Liver (tissue), 8 donors: ENCODE measurements at regions not wholly inside any gene's neighbourhood (a gene's known extent, or its start where the extent isn't known, plus 50 kb on each side); places are given as distances from the start of the nearest gene placed in this dataset.

ENCODE experiments used
- DNase-seq: peaks from one replicate; pipeline ENCODE4 v3.0.0-alpha.2; 2017; ENCODE audit warnings: low spot score
- H3K27ac ChIP-seq, 2 donors: one replicate each; pipeline ENCODE4 v1.7.0; 2013; ENCODE audit warnings: inconsistent platforms in 2 of 2, low read length in 2 of 2, control low read depth in 1 of 2, low read depth in 1 of 2, mild to moderate bottlenecking in 1 of 2
- H3K27me3 ChIP-seq, 4 donors: one replicate each; pipeline versions ENCODE4 v1.6.1 to v1.7.0; 2013; ENCODE audit warnings: low read length in 3 of 4, inconsistent platforms in 1 of 4, mild to moderate bottlenecking in 1 of 4, moderate library complexity in 1 of 4; ENCODE audit not compliant: control insufficient read depth in 4 of 4, insufficient read depth in 4 of 4
- H3K36me3 ChIP-seq, 4 donors: one replicate each; pipeline versions ENCODE4 v1.6.1 to v1.7.0; 2013; ENCODE audit warnings: low read length in 3 of 4, mild to moderate bottlenecking in 3 of 4, low read depth in 1 of 4, moderate library complexity in 1 of 4; ENCODE audit not compliant: control insufficient read depth in 4 of 4, insufficient read depth in 3 of 4
- H3K4me1 ChIP-seq, 4 donors: one replicate each; pipeline versions ENCODE4 v1.6.1 to v1.7.0; 2013; ENCODE audit warnings: low read length in 3 of 4, mild to moderate bottlenecking in 3 of 4, moderate library complexity in 1 of 4; ENCODE audit not compliant: control insufficient read depth in 4 of 4, insufficient read depth in 4 of 4
- H3K4me3 ChIP-seq, 3 donors: one replicate each; pipeline versions ENCODE4 v1.6.1 to v1.7.0; 2013; ENCODE audit warnings: low read length in 3 of 3, control low read depth in 1 of 3, low read depth in 1 of 3, mild to moderate bottlenecking in 1 of 3
- H3K9ac ChIP-seq, 2 donors: one replicate each; pipeline ENCODE4 v1.7.0; 2013; ENCODE audit warnings: low read length in 2 of 2, mild to moderate bottlenecking in 2 of 2, moderate library complexity in 2 of 2, control low read depth in 1 of 2, low read depth in 1 of 2
- H3K9me3 ChIP-seq, 4 donors: one replicate each; pipeline versions ENCODE4 v1.6.1 to v1.7.0; 2013; ENCODE audit warnings: low read length in 3 of 4; ENCODE audit not compliant: control insufficient read depth in 4 of 4
- EGR1 ChIP-seq, 2 donors: IDR thresholded peaks; 2 replicates each; pipeline ENCODE4 v1.6.1; 2016 to 2018; ENCODE audit warnings: antibody characterized with exemption in 2 of 2, low read depth in 2 of 2
- FOXA1 ChIP-seq: IDR thresholded peaks from 2 replicates; pipeline ENCODE4 v1.6.1; 2016; ENCODE audit warnings: antibody characterized with exemption
- FOXA2 ChIP-seq: IDR thresholded peaks from 2 replicates; pipeline ENCODE4 v1.6.1; 2016; ENCODE audit warnings: antibody characterized with exemption
- GABPA ChIP-seq, 2 donors: IDR thresholded peaks in 1 of 2; conservative IDR thresholded peaks in 1 of 2; 2 replicates each; pipeline ENCODE4 v1.6.1; 2016; ENCODE audit warnings: antibody characterized with exemption in 2 of 2, mild to moderate bottlenecking in 1 of 2, moderate library complexity in 1 of 2
- HNF4A ChIP-seq, 2 donors: conservative IDR thresholded peaks; 2 replicates each; pipeline ENCODE4 v1.6.1; 2016; ENCODE audit warnings: antibody characterized with exemption in 2 of 2, mild to moderate bottlenecking in 2 of 2
- HNF4G ChIP-seq: IDR thresholded peaks from 2 replicates; pipeline ENCODE4 v1.6.1; 2016; ENCODE audit warnings: antibody characterized with exemption
- JUND ChIP-seq, 2 donors: IDR thresholded peaks; 2 replicates each; pipeline ENCODE4 v1.6.1; 2016; ENCODE audit warnings: antibody characterized with exemption in 2 of 2
- NR2F2 ChIP-seq: IDR thresholded peaks from 2 replicates; pipeline ENCODE4 v1.6.1; 2016; ENCODE audit warnings: antibody characterized with exemption
- RAD21 ChIP-seq, 2 donors: IDR thresholded peaks; 2 replicates each; pipeline ENCODE4 v1.6.1; 2016; ENCODE audit warnings: antibody characterized with exemption in 2 of 2, mild to moderate bottlenecking in 2 of 2
- RXRA ChIP-seq, 2 donors: IDR thresholded peaks; 2 replicates each; pipeline ENCODE4 v1.6.1; 2017 to 2018; ENCODE audit warnings: antibody characterized with exemption in 2 of 2, mild to moderate bottlenecking in 1 of 2
- SP1 ChIP-seq: IDR thresholded peaks from 2 replicates; pipeline ENCODE4 v1.6.1; 2018; ENCODE audit warnings: antibody characterized with exemption, mild to moderate bottlenecking
- TAF1 ChIP-seq: conservative IDR thresholded peaks from 2 replicates; pipeline ENCODE4 v1.6.1; 2016; ENCODE audit warnings: antibody characterized with exemption, mild to moderate bottlenecking
- YY1 ChIP-seq: IDR thresholded peaks from 2 replicates; pipeline ENCODE4 v1.6.1; 2016; ENCODE audit warnings: antibody characterized with exemption, mild to moderate bottlenecking
- WGBS: extraction: QIAGEN DNeasy Blood & Tissue Kit; methylation state at CpG from one replicate; pipeline ENCODE4 v1.1.7; 2013; 5-methylcytosine and 5-hydroxymethylcytosine counted together
- TF ChIP-seq, protein P1 (sequence below): fragments of 150-350 bp; IDR thresholded peaks from 2 replicates; pipeline ENCODE4 v1.5.1; 2017; ENCODE audit warnings: improper control_type of control experiment, low read depth, low read length; ENCODE audit not compliant: missing input control
- TF ChIP-seq, protein P2 (sequence below): IDR thresholded peaks from 2 replicates; pipeline ENCODE4 v1.6.1; 2016; ENCODE audit warnings: antibody characterized with exemption
- TF ChIP-seq, protein P3 (sequence below): IDR thresholded peaks from 2 replicates; pipeline ENCODE4 v1.6.1; 2016; ENCODE audit warnings: antibody characterized with exemption
- TF ChIP-seq, protein P4 (sequence below): IDR thresholded peaks from 2 replicates; pipeline ENCODE4 v1.6.1; 2016; ENCODE audit warnings: antibody characterized with exemption, mild to moderate bottlenecking
- TF ChIP-seq, protein P5 (sequence below): IDR thresholded peaks from 2 replicates; pipeline ENCODE4 v1.6.1; 2016; ENCODE audit warnings: antibody characterized with exemption
- donor health status: healthy.
- donor health status: healthy.
- donor health status: healthy.
- donor health status: healthy.
- donor health status: healthy.

DNA sequence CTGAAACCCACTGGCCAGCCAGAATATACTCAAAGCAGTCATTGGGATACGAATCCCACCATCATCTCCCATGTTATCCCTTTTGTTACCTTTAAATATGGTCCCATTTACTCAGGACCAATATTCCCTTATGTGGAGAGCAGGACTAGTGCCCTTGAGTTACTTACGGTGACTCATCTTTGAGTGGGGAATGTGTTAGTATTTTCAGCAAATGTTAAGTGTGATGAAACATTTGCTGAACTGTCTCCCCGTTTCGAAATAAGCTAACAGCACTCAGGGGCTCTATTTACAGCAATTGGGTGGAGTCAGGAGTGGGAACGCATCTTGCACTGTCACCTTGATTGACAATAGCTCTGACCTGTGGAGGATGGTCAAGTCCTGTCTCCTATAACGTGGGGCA lies 67.4 kb downstream of the CTSL start:
- Histone ChIP-seq H3K9me3 (no peaks in the 10 kb centered on the region), H3K9ac (no peak overlapping the region), H3K27me3 (no peaks in the 10 kb centered on the region), H3K4me1 (peaks cover 2 to 8% (median 6%) of the 10 kb centered on the region in 4 donors), H3K4me3 (no peak overlapping the region), H3K36me3 (no peaks in the 10 kb centered on the region), H3K27ac (peak overlapping the region; percentile 69 to 87)
- TF ChIP-seq, protein P1, sequence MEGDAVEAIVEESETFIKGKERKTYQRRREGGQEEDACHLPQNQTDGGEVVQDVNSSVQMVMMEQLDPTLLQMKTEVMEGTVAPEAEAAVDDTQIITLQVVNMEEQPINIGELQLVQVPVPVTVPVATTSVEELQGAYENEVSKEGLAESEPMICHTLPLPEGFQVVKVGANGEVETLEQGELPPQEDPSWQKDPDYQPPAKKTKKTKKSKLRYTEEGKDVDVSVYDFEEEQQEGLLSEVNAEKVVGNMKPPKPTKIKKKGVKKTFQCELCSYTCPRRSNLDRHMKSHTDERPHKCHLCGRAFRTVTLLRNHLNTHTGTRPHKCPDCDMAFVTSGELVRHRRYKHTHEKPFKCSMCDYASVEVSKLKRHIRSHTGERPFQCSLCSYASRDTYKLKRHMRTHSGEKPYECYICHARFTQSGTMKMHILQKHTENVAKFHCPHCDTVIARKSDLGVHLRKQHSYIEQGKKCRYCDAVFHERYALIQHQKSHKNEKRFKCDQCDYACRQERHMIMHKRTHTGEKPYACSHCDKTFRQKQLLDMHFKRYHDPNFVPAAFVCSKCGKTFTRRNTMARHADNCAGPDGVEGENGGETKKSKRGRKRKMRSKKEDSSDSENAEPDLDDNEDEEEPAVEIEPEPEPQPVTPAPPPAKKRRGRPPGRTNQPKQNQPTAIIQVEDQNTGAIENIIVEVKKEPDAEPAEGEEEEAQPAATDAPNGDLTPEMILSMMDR = no peak
- TF ChIP-seq YY1 (peak; percentile 71), HNF4A (conservative IDR thresholded peaks at IDR 0.05) (peak; percentile 83 to 89), HNF4G (peak; percentile 35), RXRA (IDR thresholded peaks at IDR 0.05) (peak; percentile 91 to 98), TAF1 (no peak), SP1 (peak; percentile 78), FOXA2 (peak; percentile 93), GABPA (IDR thresholded peaks at IDR 0.05 in 1 of 2, conservative IDR thresholded peaks at IDR 0.05 in 1 of 2) (peak in 1 of 2 donors; percentile 39), RAD21 (IDR thresholded peaks at IDR 0.05) (peak; percentile 56 to 63), JUND (IDR thresholded peaks at IDR 0.05) (peak; percentile 99), FOXA1 (peak; percentile 81), EGR1 (IDR thresholded peaks at IDR 0.05; ENCODE audit: low read depth in 2 of 2) (no peak), NR2F2 (peak; percentile 38)
- TF ChIP-seq, protein P2, sequence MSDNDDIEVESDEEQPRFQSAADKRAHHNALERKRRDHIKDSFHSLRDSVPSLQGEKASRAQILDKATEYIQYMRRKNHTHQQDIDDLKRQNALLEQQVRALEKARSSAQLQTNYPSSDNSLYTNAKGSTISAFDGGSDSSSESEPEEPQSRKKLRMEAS = peak; percentile 83
- TF ChIP-seq, protein P3, sequence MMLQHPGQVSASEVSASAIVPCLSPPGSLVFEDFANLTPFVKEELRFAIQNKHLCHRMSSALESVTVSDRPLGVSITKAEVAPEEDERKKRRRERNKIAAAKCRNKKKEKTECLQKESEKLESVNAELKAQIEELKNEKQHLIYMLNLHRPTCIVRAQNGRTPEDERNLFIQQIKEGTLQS = peak; percentile 99
- TF ChIP-seq, protein P4, sequence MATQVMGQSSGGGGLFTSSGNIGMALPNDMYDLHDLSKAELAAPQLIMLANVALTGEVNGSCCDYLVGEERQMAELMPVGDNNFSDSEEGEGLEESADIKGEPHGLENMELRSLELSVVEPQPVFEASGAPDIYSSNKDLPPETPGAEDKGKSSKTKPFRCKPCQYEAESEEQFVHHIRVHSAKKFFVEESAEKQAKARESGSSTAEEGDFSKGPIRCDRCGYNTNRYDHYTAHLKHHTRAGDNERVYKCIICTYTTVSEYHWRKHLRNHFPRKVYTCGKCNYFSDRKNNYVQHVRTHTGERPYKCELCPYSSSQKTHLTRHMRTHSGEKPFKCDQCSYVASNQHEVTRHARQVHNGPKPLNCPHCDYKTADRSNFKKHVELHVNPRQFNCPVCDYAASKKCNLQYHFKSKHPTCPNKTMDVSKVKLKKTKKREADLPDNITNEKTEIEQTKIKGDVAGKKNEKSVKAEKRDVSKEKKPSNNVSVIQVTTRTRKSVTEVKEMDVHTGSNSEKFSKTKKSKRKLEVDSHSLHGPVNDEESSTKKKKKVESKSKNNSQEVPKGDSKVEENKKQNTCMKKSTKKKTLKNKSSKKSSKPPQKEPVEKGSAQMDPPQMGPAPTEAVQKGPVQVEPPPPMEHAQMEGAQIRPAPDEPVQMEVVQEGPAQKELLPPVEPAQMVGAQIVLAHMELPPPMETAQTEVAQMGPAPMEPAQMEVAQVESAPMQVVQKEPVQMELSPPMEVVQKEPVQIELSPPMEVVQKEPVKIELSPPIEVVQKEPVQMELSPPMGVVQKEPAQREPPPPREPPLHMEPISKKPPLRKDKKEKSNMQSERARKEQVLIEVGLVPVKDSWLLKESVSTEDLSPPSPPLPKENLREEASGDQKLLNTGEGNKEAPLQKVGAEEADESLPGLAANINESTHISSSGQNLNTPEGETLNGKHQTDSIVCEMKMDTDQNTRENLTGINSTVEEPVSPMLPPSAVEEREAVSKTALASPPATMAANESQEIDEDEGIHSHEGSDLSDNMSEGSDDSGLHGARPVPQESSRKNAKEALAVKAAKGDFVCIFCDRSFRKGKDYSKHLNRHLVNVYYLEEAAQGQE = peak; percentile 88
- TF ChIP-seq, protein P5, sequence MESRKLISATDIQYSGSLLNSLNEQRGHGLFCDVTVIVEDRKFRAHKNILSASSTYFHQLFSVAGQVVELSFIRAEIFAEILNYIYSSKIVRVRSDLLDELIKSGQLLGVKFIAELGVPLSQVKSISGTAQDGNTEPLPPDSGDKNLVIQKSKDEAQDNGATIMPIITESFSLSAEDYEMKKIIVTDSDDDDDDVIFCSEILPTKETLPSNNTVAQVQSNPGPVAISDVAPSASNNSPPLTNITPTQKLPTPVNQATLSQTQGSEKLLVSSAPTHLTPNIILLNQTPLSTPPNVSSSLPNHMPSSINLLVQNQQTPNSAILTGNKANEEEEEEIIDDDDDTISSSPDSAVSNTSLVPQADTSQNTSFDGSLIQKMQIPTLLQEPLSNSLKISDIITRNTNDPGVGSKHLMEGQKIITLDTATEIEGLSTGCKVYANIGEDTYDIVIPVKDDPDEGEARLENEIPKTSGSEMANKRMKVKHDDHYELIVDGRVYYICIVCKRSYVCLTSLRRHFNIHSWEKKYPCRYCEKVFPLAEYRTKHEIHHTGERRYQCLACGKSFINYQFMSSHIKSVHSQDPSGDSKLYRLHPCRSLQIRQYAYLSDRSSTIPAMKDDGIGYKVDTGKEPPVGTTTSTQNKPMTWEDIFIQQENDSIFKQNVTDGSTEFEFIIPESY = peak; percentile 88
- no peak for DNase-seq
- WGBS = 33% methylated on average over 6 of the region's 6 CpGs
